ENCODE measurements at regions not wholly inside any gene's neighbourhood (a gene's known extent, or its start where the extent isn't known, plus 50 kb on each side); places are given as distances from the start of the nearest gene placed in this dataset.

- TF ChIP-seq PRDM6 (tag by site-specific recombination; IDR thresholded peaks at IDR 0.05): no peak
- TF ChIP-seq ZNF555 (tag by site-specific recombination; conservative IDR thresholded peaks at IDR 0.05): peak; percentile 51
- no peak for TF ChIP-seq ZNF610 (tag by site-specific recombination; IDR thresholded peaks at IDR 0.05; ENCODE audit: borderline replicate concordance)
- no peak for TF ChIP-seq ZNF560 (tag by site-specific recombination; IDR thresholded peaks at IDR 0.05; ENCODE audit: borderline replicate concordance)
- TF ChIP-seq ZNF561 (tag by site-specific recombination; IDR thresholded peaks at IDR 0.05; ENCODE audit: borderline replicate concordance): no peak
- no peak for TF ChIP-seq CTCF (tag by site-specific recombination; IDR thresholded peaks at IDR 0.05)
- no peak for TF ChIP-seq ZNF473 (tag by site-specific recombination; IDR thresholded peaks at IDR 0.05)
- no peak for TF ChIP-seq KLF9 (tag by site-specific recombination; IDR thresholded peaks at IDR 0.05; ENCODE audit: low read depth)
- no peak for TF ChIP-seq ZNF571 (tag by site-specific recombination; IDR thresholded peaks at IDR 0.05)
- no peak for TF ChIP-seq ZNF157 (tag by site-specific recombination; IDR thresholded peaks at IDR 0.05)
Measured at GRCh38 chr6:21511891-21512550, 81.5 kb upstream of the SOX4 start (continued).

GRCh38 chr6:21514288-21514687 lies 79.3 kb upstream of the SOX4 start:
- ChIA-PET CTCF (interaction anchor here (0.6 kb wide), 1 partner anchor 9 kb away, joined by 4 read pairs; no protein-coding TSS in a partner anchor), POLR2A (no interaction called here)
- TF ChIP-seq ZNF529 (tag by site-specific recombination; IDR thresholded peaks at IDR 0.05; ENCODE audit: insufficient replicate concordance) (no peak), PRDM1 (tag by site-specific recombination; IDR thresholded peaks at IDR 0.05) (no peak), ZNF514 (tag by site-specific recombination; IDR thresholded peaks at IDR 0.05) (no peak), ZNF24 (tag by site-specific recombination; IDR thresholded peaks at IDR 0.05) (no peak), ZNF658 (tag by site-specific recombination; IDR thresholded peaks at IDR 0.05) (no peak), ZBTB8A (tag by site-specific recombination; IDR thresholded peaks at IDR 0.05) (no peak), ZFP41 (tag by site-specific recombination; IDR thresholded peaks at IDR 0.05; ENCODE audit: borderline replicate concordance) (no peak), ZSCAN5A (tag by site-specific recombination; IDR thresholded peaks at IDR 0.05) (no peak), ZNF23 (tag by site-specific recombination; IDR thresholded peaks at IDR 0.05; ENCODE audit: borderline replicate concordance) (no peak)

GRCh38 chr6:21518317-21518716 lies 75.2 kb upstream of the SOX4 start:
- Histone ChIP-seq H3K27ac (ENCODE audit: extremely low read depth, low read depth, low read length) (no peak overlapping the region), H3K36me3 (ENCODE audit: control insufficient read depth in 2 of 2, insufficient read depth in 1 of 2, low read length in 2 of 2) (no peaks in the 10 kb centered on the region), H3K4me1 (ENCODE audit: control insufficient read depth, insufficient read depth, low read length) (no peaks in the 10 kb centered on the region), H3K4me3 (ENCODE audit: low read depth, low read length) (no peak overlapping the region), H3K9me3 (ENCODE audit: control insufficient read depth, insufficient read depth, low read depth, low read length) (no peaks in the 10 kb centered on the region)
- ChIA-PET CTCF (no interaction called here), POLR2A (no interaction called here)
- TF ChIP-seq PRDM1 (tag by site-specific recombination; IDR thresholded peaks at IDR 0.05) (peak; percentile 52), MYNN (tag by site-specific recombination; IDR thresholded peaks at IDR 0.05; ENCODE audit: borderline replicate concordance) (no peak)

More at GRCh38 chr6:21514288-21514687, 79.3 kb upstream of the SOX4 start:
- H3K36me3 ChIP-seq (ENCODE audit: control insufficient read depth in 2 of 2, insufficient read depth in 1 of 2, low read length in 2 of 2): no peaks in the 10 kb centered on the region
- H3K4me3 ChIP-seq (ENCODE audit: low read depth, low read length): no peak overlapping the region
- H3K4me1 ChIP-seq (ENCODE audit: control insufficient read depth, insufficient read depth, low read length): no peaks in the 10 kb centered on the region
- no peak overlapping the region for H3K27ac ChIP-seq (ENCODE audit: extremely low read depth, low read depth, low read length)
- no peaks in the 10 kb centered on the region for H3K9me3 ChIP-seq (ENCODE audit: control insufficient read depth, insufficient read depth, low read depth, low read length)
